ENCODE measurements at regions not wholly inside any gene's neighbourhood (a gene's known extent, or its start where the extent isn't known, plus 50 kb on each side); places are given as distances from the start of the nearest gene placed in this dataset.

GRCh38 chr5:4738298-4738697 is 401.8 kb upstream of the ADAMTS16 start:
- ChIA-PET POLR2A (no interaction called here), CTCF (no interaction called here)
- TF ChIP-seq CTCF (IDR thresholded peaks at IDR 0.05; ENCODE audit: insufficient read depth, low read length, missing control alignments), result no peak
- H3K4me3 ChIP-seq (ENCODE audit: low read depth, low read length), result no peak overlapping the region
- DNase-seq (ENCODE audit: low read depth, low spot score), result no peak

GRCh38 chr5:4740156-4740555 is 400.0 kb upstream of the ADAMTS16 start:
- TF ChIP-seq CTCF (IDR thresholded peaks at IDR 0.05; ENCODE audit: insufficient read depth, low read length, missing control alignments), result no peak
- POLR2A ChIA-PET, result no interaction called here
- no peak overlapping the region for H3K4me3 ChIP-seq (ENCODE audit: low read depth, low read length)
- CTCF ChIA-PET, result no interaction called here
- DNase-seq (ENCODE audit: low read depth, low spot score), result no peak

- TF ChIP-seq CTCF (IDR thresholded peaks at IDR 0.05; ENCODE audit: insufficient read depth, low read length, missing control alignments), result no peak
- no peak for DNase-seq (ENCODE audit: low read depth, low spot score)
- CTCF ChIA-PET, result no interaction called here
- H3K4me3 ChIP-seq (ENCODE audit: low read depth, low read length), result no peak overlapping the region
- POLR2A ChIA-PET, result no interaction called here
These were observed 381.6 kb upstream of the ADAMTS16 start for GRCh38 chr5:4758550-4758949.

- H3K4me3 ChIP-seq (ENCODE audit: low read depth, low read length), result no peak overlapping the region
- DNase-seq (ENCODE audit: low read depth, low spot score), result no peak
- POLR2A ChIA-PET, result no interaction called here
- CTCF ChIA-PET, result no interaction called here
- TF ChIP-seq CTCF (IDR thresholded peaks at IDR 0.05; ENCODE audit: insufficient read depth, low read length, missing control alignments), result no peak
These were observed 381.1 kb upstream of the ADAMTS16 start for GRCh38 chr5:4758996-4759395.

GRCh38 chr5:4762316-4762715 is 377.8 kb upstream of the ADAMTS16 start:
- no peak overlapping the region for H3K4me3 ChIP-seq (ENCODE audit: low read depth, low read length)
- TF ChIP-seq CTCF (IDR thresholded peaks at IDR 0.05; ENCODE audit: insufficient read depth, low read length, missing control alignments), result no peak
- ChIA-PET CTCF (no interaction called here), POLR2A (no interaction called here)
- no peak for DNase-seq (ENCODE audit: low read depth, low spot score)

- POLR2A ChIA-PET, result interaction anchor here (0.7 kb wide), 1 partner anchor 53 kb away, joined by 3 read pairs; no protein-coding TSS in a partner anchor
- CTCF ChIA-PET, result no interaction called here
These were observed 374.7 kb upstream of the ADAMTS16 start for GRCh38 chr5:4765411-4765810.

More at GRCh38 chr5:4765411-4765810, 374.7 kb upstream of the ADAMTS16 start:
- DNase-seq (ENCODE audit: low read depth, low spot score), result no peak
- no peak for TF ChIP-seq CTCF (IDR thresholded peaks at IDR 0.05; ENCODE audit: insufficient read depth, low read length, missing control alignments)
- no peak overlapping the region for H3K4me3 ChIP-seq (ENCODE audit: low read depth, low read length)
